ENCODE measurements at regions not wholly inside any gene's neighbourhood (a gene's known extent, or its start where the extent isn't known, plus 50 kb on each side); places are given as distances from the start of the nearest gene placed in this dataset.

DNA sequence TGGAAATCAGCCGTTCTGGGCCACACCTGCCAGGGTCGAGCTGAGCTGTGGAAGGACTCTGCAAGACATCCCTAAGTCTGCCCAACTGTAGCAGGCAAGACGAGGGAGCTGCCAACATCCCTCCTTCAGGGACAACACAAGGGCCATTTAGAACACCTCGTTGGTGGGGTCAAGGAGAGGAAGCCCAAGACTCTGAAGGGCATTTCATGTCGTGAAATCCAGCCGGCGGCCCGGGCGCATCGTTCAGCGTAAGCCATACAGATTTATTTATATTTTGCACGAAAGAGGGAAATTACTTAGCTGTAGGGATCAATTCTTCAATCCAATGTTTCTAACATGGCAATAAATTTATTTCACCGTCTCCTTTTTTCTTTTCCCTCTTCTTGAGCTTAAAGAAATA lies 101.7 kb upstream of the ZC3H12A start:
- CTCF ChIA-PET, result interaction anchor here (2.4 kb wide), 1 partner anchor 14 kb away, joined by 6 read pairs; no protein-coding TSS in a partner anchor
- DNase-seq (ENCODE audit: low read depth, low spot score), result no peak
- Histone ChIP-seq H3K9ac (replicated peaks; ENCODE audit: extremely low read depth, insufficient read depth, low read length) (no peak overlapping the region), H3K9me1 (replicated peaks; ENCODE audit: control insufficient read depth, extremely low read depth, insufficient read depth, low read length) (no peaks in the 10 kb centered on the region), H4K20me1 (replicated peaks; ENCODE audit: control insufficient read depth, extremely low read depth, insufficient read depth, low read length) (no peaks in the 10 kb centered on the region), H3K9me3 (replicated peaks; ENCODE audit: control insufficient read depth, insufficient read depth, low read length) (no peaks in the 10 kb centered on the region), H3K4me1 (ENCODE audit: control insufficient read depth, extremely low read depth, insufficient read depth, low read length) (no peaks in the 10 kb centered on the region), H3K27ac (ENCODE audit: insufficient read depth, low read depth, low read length) (no peak overlapping the region), H2AFZ (ENCODE audit: low read depth, low read length) (no peak overlapping the region), H3K27me3 (ENCODE audit: control insufficient read depth in 2 of 2, insufficient read depth in 2 of 2, low read length in 2 of 2) (no peaks in the 10 kb centered on the region), H3K79me2 (ENCODE audit: control insufficient read depth, insufficient read depth, low read length) (no peaks in the 10 kb centered on the region), H3K4me2 (ENCODE audit: insufficient read depth, low read length) (no peak overlapping the region), H3K36me3 (ENCODE audit: control insufficient read depth in 2 of 2, extremely low read depth in 1 of 2, insufficient read depth in 2 of 2, low read length in 2 of 2) (no peaks in the 10 kb centered on the region), H3K4me3 (replicated peaks in 1 of 3; ENCODE audit: insufficient read depth in 1 of 3, low read depth in 1 of 3, low read length in 3 of 3) (no peak overlapping the region)
- no peak for FAIRE-seq
- no TSS peak for BruUV-seq (replicated peaks)
- dilution Hi-C loops (cut with MboI; ENCODE audit: extremely low pct_ligation_motif_present, low sequenced_read_pairs) (no loop called here), intact Hi-C loops (cut with micrococcal nuclease) (no loop called here)
- POLR2A ChIA-PET, result no interaction called here
- TF ChIP-seq, protein P1, sequence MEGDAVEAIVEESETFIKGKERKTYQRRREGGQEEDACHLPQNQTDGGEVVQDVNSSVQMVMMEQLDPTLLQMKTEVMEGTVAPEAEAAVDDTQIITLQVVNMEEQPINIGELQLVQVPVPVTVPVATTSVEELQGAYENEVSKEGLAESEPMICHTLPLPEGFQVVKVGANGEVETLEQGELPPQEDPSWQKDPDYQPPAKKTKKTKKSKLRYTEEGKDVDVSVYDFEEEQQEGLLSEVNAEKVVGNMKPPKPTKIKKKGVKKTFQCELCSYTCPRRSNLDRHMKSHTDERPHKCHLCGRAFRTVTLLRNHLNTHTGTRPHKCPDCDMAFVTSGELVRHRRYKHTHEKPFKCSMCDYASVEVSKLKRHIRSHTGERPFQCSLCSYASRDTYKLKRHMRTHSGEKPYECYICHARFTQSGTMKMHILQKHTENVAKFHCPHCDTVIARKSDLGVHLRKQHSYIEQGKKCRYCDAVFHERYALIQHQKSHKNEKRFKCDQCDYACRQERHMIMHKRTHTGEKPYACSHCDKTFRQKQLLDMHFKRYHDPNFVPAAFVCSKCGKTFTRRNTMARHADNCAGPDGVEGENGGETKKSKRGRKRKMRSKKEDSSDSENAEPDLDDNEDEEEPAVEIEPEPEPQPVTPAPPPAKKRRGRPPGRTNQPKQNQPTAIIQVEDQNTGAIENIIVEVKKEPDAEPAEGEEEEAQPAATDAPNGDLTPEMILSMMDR (IDR thresholded peaks at IDR 0.05; ENCODE audit: extremely low read depth in 1 of 2, insufficient read depth in 1 of 2, low read depth in 1 of 2, low read length in 2 of 2), result no peak
- TF ChIP-seq GATA2 (IDR thresholded peaks at IDR 0.05; ENCODE audit: insufficient read depth, insufficient read length, low read depth, low read length) (no peak), POLR2A (IDR thresholded peaks at IDR 0.05; ENCODE audit: low read depth, low read length) (no peak)

DNA sequence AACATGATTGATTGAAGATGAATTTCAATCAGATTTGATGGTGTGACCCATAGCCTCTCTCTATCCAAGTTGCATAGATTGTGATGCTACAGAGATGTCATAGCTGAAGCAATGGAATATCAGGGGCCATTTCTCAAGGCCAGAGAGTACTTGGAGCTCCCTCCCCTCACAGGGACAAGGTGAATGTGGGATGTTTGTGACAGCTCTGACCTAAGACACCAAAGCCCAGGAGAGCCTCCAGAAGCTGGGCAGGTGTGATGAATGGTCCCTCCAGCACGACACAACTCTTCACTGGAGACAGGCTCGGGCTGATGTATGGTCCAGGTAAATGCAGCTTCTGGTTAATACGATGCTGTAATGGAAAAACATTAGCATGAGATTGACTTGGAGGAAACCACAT lies 101.0 kb upstream of the ZC3H12A start:
- Histone ChIP-seq H3K27me3 (ENCODE audit: control insufficient read depth in 2 of 2, insufficient read depth in 2 of 2, low read length in 2 of 2) (no peaks in the 10 kb centered on the region), H4K20me1 (replicated peaks; ENCODE audit: control insufficient read depth, extremely low read depth, insufficient read depth, low read length) (no peaks in the 10 kb centered on the region), H3K9ac (replicated peaks; ENCODE audit: extremely low read depth, insufficient read depth, low read length) (no peak overlapping the region), H3K9me1 (replicated peaks; ENCODE audit: control insufficient read depth, extremely low read depth, insufficient read depth, low read length) (no peaks in the 10 kb centered on the region), H2AFZ (ENCODE audit: low read depth, low read length) (no peak overlapping the region), H3K27ac (ENCODE audit: insufficient read depth, low read depth, low read length) (no peak overlapping the region), H3K4me1 (ENCODE audit: control insufficient read depth, extremely low read depth, insufficient read depth, low read length) (no peaks in the 10 kb centered on the region), H3K4me3 (replicated peaks in 1 of 3; ENCODE audit: insufficient read depth in 1 of 3, low read depth in 1 of 3, low read length in 3 of 3) (no peak overlapping the region), H3K79me2 (ENCODE audit: control insufficient read depth, insufficient read depth, low read length) (no peaks in the 10 kb centered on the region), H3K4me2 (ENCODE audit: insufficient read depth, low read length) (no peak overlapping the region), H3K36me3 (ENCODE audit: control insufficient read depth in 2 of 2, extremely low read depth in 1 of 2, insufficient read depth in 2 of 2, low read length in 2 of 2) (no peaks in the 10 kb centered on the region), H3K9me3 (replicated peaks; ENCODE audit: control insufficient read depth, insufficient read depth, low read length) (no peaks in the 10 kb centered on the region)
- FAIRE-seq (no peak), DNase-seq (ENCODE audit: low read depth, low spot score) (no peak)
- CTCF ChIA-PET, result interaction anchor here (1.2 to 2.4 kb wide), 2 partner anchors 14 to 49 kb away, joined by 3 to 6 read pairs; no protein-coding TSS in a partner anchor
- dilution Hi-C loops (cut with MboI; ENCODE audit: extremely low pct_ligation_motif_present, low sequenced_read_pairs) (no loop called here), intact Hi-C loops (cut with micrococcal nuclease) (no loop called here)
- POLR2A ChIA-PET, result no interaction called here
- no TSS peak for BruUV-seq (replicated peaks)
- TF ChIP-seq, protein P2, sequence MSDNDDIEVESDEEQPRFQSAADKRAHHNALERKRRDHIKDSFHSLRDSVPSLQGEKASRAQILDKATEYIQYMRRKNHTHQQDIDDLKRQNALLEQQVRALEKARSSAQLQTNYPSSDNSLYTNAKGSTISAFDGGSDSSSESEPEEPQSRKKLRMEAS (IDR thresholded peaks at IDR 0.05; ENCODE audit: insufficient read depth, insufficient read length), result no peak
- TF ChIP-seq FOS (IDR thresholded peaks at IDR 0.05; ENCODE audit: borderline replicate concordance, insufficient read depth, low read length) (no peak), POLR2A (IDR thresholded peaks at IDR 0.05; ENCODE audit: low read depth, low read length) (no peak), GATA2 (IDR thresholded peaks at IDR 0.05; ENCODE audit: insufficient read depth, insufficient read length, low read depth, low read length) (no peak), EZH2 (IDR thresholded peaks at IDR 0.05; ENCODE audit: borderline replicate concordance, low read depth, low read length, severe bottlenecking) (no peak), POLR2AphosphoS5 (IDR thresholded peaks at IDR 0.05; ENCODE audit: insufficient read depth, low read depth, low read length) (no peak), MYC (IDR thresholded peaks at IDR 0.05; ENCODE audit: low read depth, low read length) (no peak), JUN (IDR thresholded peaks at IDR 0.05; ENCODE audit: borderline replicate concordance, insufficient read depth, insufficient read length, low read depth) (no peak)
- TF ChIP-seq, protein P1 (IDR thresholded peaks at IDR 0.05; ENCODE audit: extremely low read depth in 1 of 2, insufficient read depth in 1 of 2, low read depth in 1 of 2, low read length in 2 of 2), result no peak

All from endothelial cell of umbilical vein (primary cell).